ENCODE measurements at regions not wholly inside any gene's neighbourhood (a gene's known extent, or its start where the extent isn't known, plus 50 kb on each side); places are given as distances from the start of the nearest gene placed in this dataset.

GRCh38 chr4:111961809-111962208 is 183.4 kb upstream of the FAM241A start:
- no peaks in the 10 kb centered on the region for H4K20me1 ChIP-seq (ENCODE audit: low read depth, low read length)
- no peaks in the 10 kb centered on the region for H3K36me3 ChIP-seq (ENCODE audit: low read length)
- no peaks in the 10 kb centered on the region for H3K27me3 ChIP-seq (ENCODE audit: low read length)
- no peaks in the 10 kb centered on the region for H3K9me3 ChIP-seq (ENCODE audit: insufficient read depth, low read length)
- H3K4me3 ChIP-seq (ENCODE audit: insufficient read depth, low read length, poor library complexity, severe bottlenecking), result no peak overlapping the region
- H3F3A ChIP-seq (ENCODE audit: insufficient read depth), result no peaks in the 10 kb centered on the region
- no peak overlapping the region for H3K9ac ChIP-seq (ENCODE audit: low read length)
- no peaks in the 10 kb centered on the region for H3K79me2 ChIP-seq (ENCODE audit: insufficient read depth, low read length)
- no peak overlapping the region for H3K27ac ChIP-seq (ENCODE audit: low read depth, low read length)
- H3K4me2 ChIP-seq (ENCODE audit: low read depth, low read length, poor library complexity, severe bottlenecking), result no peak overlapping the region
- no peak for TF ChIP-seq CTCF (IDR thresholded peaks at IDR 0.05; ENCODE audit: insufficient read depth, low read length, poor library complexity, severe bottlenecking)
- TF ChIP-seq EZH2phosphoT487 (conservative IDR thresholded peaks at IDR 0.05; ENCODE audit: low read length), result no peak
- no peaks in the 10 kb centered on the region for H3K9me2 ChIP-seq (replicated peaks; ENCODE audit: insufficient read depth, low read length)
- no peak overlapping the region for H2AFZ ChIP-seq (ENCODE audit: low read depth, low read length, severe bottlenecking)

GRCh38 chr4:111963158-111963700 is 182.0 kb upstream of the FAM241A start:
- H3K9me3 ChIP-seq (ENCODE audit: insufficient read depth, low read length), result no peaks in the 10 kb centered on the region
- no peak overlapping the region for H2AFZ ChIP-seq (ENCODE audit: low read depth, low read length, severe bottlenecking)
- no peaks in the 10 kb centered on the region for H3K27me3 ChIP-seq (ENCODE audit: low read length)
- no peaks in the 10 kb centered on the region for H3K36me3 ChIP-seq (ENCODE audit: low read length)
- H3K27ac ChIP-seq (ENCODE audit: low read depth, low read length), result no peak overlapping the region
- no peak overlapping the region for H3K9ac ChIP-seq (ENCODE audit: low read length)
- H3K9me2 ChIP-seq (replicated peaks; ENCODE audit: insufficient read depth, low read length), result no peaks in the 10 kb centered on the region
- no peak for TF ChIP-seq CTCF (IDR thresholded peaks at IDR 0.05; ENCODE audit: insufficient read depth, low read length, poor library complexity, severe bottlenecking)
- no peak for TF ChIP-seq EZH2phosphoT487 (conservative IDR thresholded peaks at IDR 0.05; ENCODE audit: low read length)
- no peak overlapping the region for H3K4me3 ChIP-seq (ENCODE audit: insufficient read depth, low read length, poor library complexity, severe bottlenecking)
- no peaks in the 10 kb centered on the region for H4K20me1 ChIP-seq (ENCODE audit: low read depth, low read length)
- H3K79me2 ChIP-seq (ENCODE audit: insufficient read depth, low read length), result no peaks in the 10 kb centered on the region
- H3K4me2 ChIP-seq (ENCODE audit: low read depth, low read length, poor library complexity, severe bottlenecking), result no peak overlapping the region
- H3F3A ChIP-seq (ENCODE audit: insufficient read depth), result no peaks in the 10 kb centered on the region

GRCh38 chr4:111977419-111977965 is 167.8 kb upstream of the FAM241A start:
- Histone ChIP-seq H3K36me3 (ENCODE audit: low read length) (no peaks in the 10 kb centered on the region), H3K9ac (ENCODE audit: low read length) (no peak overlapping the region), H4K20me1 (ENCODE audit: low read depth, low read length) (no peaks in the 10 kb centered on the region), H3K9me2 (replicated peaks; ENCODE audit: insufficient read depth, low read length) (no peaks in the 10 kb centered on the region), H3F3A (ENCODE audit: insufficient read depth) (no peaks in the 10 kb centered on the region), H2AFZ (ENCODE audit: low read depth, low read length, severe bottlenecking) (no peak overlapping the region), H3K9me3 (ENCODE audit: insufficient read depth, low read length) (no peaks in the 10 kb centered on the region), H3K27ac (ENCODE audit: low read depth, low read length) (no peak overlapping the region), H3K4me2 (ENCODE audit: low read depth, low read length, poor library complexity, severe bottlenecking) (no peak overlapping the region), H3K4me3 (ENCODE audit: insufficient read depth, low read length, poor library complexity, severe bottlenecking) (no peak overlapping the region), H3K27me3 (ENCODE audit: low read length) (no peaks in the 10 kb centered on the region), H3K79me2 (ENCODE audit: insufficient read depth, low read length) (no peaks in the 10 kb centered on the region)
- TF ChIP-seq CTCF (IDR thresholded peaks at IDR 0.05; ENCODE audit: insufficient read depth, low read length, poor library complexity, severe bottlenecking) (no peak), EZH2phosphoT487 (conservative IDR thresholded peaks at IDR 0.05; ENCODE audit: low read length) (no peak)
